ENCODE measurements at regions not wholly inside any gene's neighbourhood (a gene's known extent, or its start where the extent isn't known, plus 50 kb on each side); places are given as distances from the start of the nearest gene placed in this dataset.
A peak's percentile ranks its signal among the peaks of the same experiment; 100 is the strongest.

GRCh38 chr20:11542645-11543044, 375.0 kb upstream of the BTBD3 start:
- ATAC-seq = no peak
- Histone ChIP-seq H3K27ac (no peak overlapping the region), H3K4me1 (no peaks in the 10 kb centered on the region), H3K4me3 (no peak overlapping the region), H3K27me3 (peaks cover 14% of the 10 kb centered on the region), H3K36me3 (no peaks in the 10 kb centered on the region), H3K9me3 (no peaks in the 10 kb centered on the region)
- TF ChIP-seq EP300 (IDR thresholded peaks at IDR 0.05) (no peak), POLR2AphosphoS5 (IDR thresholded peaks at IDR 0.05) (no peak), POLR2A (IDR thresholded peaks at IDR 0.05) (no peak), CTCF (IDR thresholded peaks at IDR 0.05) (no peak)
- 64 to 70% methylated on average over 2 of the region's 2 CpGs for WGBS, 2 donors (ENCODE audit: low coverage in 1 of 2)

DNA sequence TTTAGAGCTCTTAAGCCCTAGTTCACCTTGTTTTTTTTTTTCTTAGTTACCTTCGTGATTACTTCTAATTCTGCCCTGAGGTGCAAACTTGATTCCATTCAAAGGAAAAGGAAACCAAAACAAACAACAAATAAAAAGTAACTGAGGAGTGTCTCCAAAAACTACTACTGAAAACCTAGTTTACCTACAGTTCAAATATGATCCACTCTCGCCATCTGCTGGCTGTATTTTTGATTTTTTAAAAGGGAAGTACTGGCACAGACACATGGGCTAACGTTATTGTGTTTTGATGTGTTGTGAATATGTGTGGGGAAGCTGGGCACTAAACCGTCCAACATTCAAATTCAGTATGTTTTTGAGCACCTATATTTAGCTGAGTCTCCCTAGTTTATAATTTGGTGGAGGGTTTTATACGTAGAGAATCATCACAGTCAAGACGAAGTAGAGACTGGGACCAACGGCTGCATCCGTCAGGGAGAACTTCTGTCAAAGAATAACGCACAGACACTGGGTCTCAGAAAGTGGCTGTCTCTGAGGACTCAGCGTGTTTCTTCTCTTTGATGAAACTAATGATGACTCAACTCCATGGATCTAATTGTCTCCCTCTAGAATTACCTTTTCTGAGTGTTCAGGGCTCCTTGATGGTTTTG, 373.5 kb upstream of the BTBD3 start:
- Histone ChIP-seq H3K27ac (no peak overlapping the region), H3K4me1 (no peaks in the 10 kb centered on the region), H3K4me3 (no peak overlapping the region), H3K27me3 (peaks cover 14% of the 10 kb centered on the region), H3K9me3 (no peaks in the 10 kb centered on the region), H3K36me3 (no peaks in the 10 kb centered on the region)
- TF ChIP-seq POLR2A (IDR thresholded peaks at IDR 0.05) (no peak), POLR2AphosphoS5 (IDR thresholded peaks at IDR 0.05) (no peak), CTCF (IDR thresholded peaks at IDR 0.05) (peak; percentile 14 to 66 (median 56))
- ATAC-seq = no peak
- WGBS, 2 donors (ENCODE audit: low coverage in 1 of 2) = 6 to 12% methylated on average over 10 of the region's 10 CpGs

DNA sequence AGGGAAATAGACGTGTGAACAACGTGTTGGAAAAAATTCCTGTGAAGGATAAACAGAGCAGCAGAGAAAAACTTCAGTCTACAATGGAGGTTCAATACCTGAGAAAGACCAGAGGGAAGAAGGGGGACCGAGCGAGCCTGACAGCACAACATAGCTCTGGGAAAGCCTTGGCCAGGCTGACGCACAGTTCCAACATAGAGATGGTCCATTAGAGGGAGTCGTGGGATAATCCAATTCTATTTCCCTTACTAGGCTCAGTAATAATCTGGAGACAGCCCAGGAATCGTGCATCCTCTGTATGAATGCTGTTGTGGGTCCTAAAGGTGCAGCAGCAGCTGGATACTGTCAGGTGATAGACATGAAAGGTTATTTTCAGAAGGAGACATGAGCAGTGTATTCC, 370.8 kb upstream of the BTBD3 start:
- Histone ChIP-seq H3K4me1 (no peaks in the 10 kb centered on the region), H3K4me3 (no peak overlapping the region), H3K27me3 (peaks cover 14% of the 10 kb centered on the region), H3K27ac (no peak overlapping the region), H3K9me3 (no peaks in the 10 kb centered on the region), H3K36me3 (no peaks in the 10 kb centered on the region)
- no peak for TF ChIP-seq POLR2A (IDR thresholded peaks at IDR 0.05)
- TF ChIP-seq EP300 (IDR thresholded peaks at IDR 0.05) = no peak
- TF ChIP-seq POLR2AphosphoS5 (IDR thresholded peaks at IDR 0.05) = no peak
- TF ChIP-seq CTCF (IDR thresholded peaks at IDR 0.05) = no peak
- 19 to 57% methylated on average over 5 to 7 of the region's 7 CpGs for WGBS, 2 donors (ENCODE audit: low coverage in 1 of 2)
- no peak for ATAC-seq

DNA sequence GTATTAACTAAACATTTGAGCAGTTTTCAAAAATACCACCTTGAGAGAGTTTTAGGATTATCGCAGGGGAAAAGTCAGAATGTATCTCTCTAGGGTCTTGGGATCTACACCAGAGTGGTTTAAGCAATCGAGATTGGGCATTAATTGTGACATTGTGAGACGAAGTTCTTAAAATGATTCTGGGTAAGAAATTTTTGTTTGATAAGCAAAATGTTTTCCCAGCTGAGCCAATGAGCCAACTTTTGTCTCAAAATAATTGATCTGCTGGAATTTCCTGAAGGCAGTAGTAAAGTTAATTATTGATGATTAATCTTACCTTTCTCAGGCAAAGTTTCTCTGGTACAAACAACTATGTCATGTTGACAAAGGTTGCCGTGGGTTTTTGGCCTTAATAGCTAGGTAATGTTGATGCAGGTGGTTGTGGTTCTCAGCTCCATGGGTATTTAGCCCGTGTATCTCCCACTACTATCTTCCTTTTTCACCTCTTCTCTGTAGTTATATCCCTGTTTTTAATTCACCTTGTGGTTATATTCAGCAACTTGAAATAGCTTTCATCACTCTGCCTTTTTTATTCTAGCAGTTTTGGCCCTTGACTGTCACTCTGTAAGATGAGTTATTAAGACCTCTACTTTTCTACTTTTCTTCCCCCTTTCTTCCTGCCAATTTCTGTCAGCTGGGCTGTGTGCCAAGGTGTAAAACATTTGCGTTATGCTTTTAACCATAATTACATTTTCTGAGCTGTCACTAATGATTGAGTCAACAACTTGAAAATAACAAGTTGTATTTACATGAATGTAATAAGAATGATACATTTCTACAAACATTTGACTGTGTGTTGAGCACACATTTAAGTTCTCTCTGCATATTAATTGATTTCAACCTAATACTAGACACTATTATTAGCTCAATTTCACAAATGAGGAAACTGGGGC, 368.3 kb upstream of the BTBD3 start:
- TF ChIP-seq CTCF (IDR thresholded peaks at IDR 0.05) (no peak), POLR2AphosphoS5 (IDR thresholded peaks at IDR 0.05) (no peak)
- H3K4me3 ChIP-seq = no peak overlapping the region
- peaks cover 6% of the 10 kb centered on the region for H3K27me3 ChIP-seq
- no peak overlapping the region for H3K27ac ChIP-seq
- H3K4me1 ChIP-seq = no peaks in the 10 kb centered on the region
- no peaks in the 10 kb centered on the region for H3K36me3 ChIP-seq
- whole genome bisulfite sequencing, 2 donors (ENCODE audit: low coverage in 1 of 2) = 53 to 55% methylated on average over 6 of the region's 6 CpGs
- H3K9me3 ChIP-seq = no peaks in the 10 kb centered on the region
- no peak for ATAC-seq
